Stimulated activated naive CD8-positive, alpha-beta T cell treated with anti-CD3 and anti-CD28 coated beads, Interleukin-15, Interleukin-2, amounts not matched to agents 100 U/mL and 50 U/mL, for 24 hours (primary cell): ENCODE measurements at regions not wholly inside any gene's neighbourhood (a gene's known extent, or its start where the extent isn't known, plus 50 kb on each side); places are given as distances from the start of the nearest gene placed in this dataset.
"Not testable (repeated sequence)": the region's sequence is repeated elsewhere in the genome, so short reads cannot be mapped to it uniquely, and the experiment has no call there.

Experiments used
- ATAC-seq: fragments of 150-1000 bp; cut with Tn5 transposase; one replicate; pipeline ENCODE4 v1.10.0; 2021
- DNase-seq: peaks from one replicate; pipeline ENCODE4 v3.0.0; 2021

DNA sequence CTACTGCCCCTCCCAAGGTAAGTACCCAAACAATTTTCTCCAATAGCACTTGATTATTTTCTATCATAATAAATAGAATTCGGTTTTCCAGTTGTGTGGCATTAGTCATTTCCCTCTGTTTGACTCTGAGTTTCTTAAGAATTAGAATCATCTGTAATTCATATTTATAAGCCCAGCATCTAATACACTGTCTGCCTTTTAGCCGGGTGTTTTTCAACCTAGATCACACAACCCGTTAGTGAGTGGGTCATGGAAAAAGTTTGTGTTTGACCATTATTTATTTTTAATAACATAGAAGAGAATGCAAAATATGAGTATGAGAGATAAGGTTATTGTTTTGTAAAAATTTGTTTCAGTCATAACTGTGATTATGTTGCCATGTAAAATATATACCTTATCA lies 701.6 kb downstream of the RFPL4B start:
- ATAC-seq (no peak), DNase-seq (no peak)

DNA sequence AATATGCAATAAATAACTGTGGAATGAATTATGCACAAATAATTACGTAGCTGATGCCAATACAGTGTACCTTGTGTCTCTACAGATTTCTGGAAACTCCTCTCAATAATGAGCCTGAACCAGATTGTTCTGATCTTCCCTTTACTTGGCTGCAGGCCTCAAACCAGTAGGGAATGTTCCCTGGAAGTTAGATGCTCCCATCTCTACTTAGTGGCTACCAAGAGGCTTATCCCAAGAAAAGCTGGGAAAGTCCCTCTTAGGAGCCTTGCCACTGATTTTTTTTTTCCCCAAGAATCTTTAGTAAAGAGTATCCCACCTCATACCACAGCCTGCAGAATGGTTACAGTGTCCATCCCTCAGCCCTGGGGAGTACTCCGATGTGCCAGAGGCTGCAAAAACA lies 702.1 kb downstream of the RFPL4B start:
- no peak for ATAC-seq
- no peak for DNase-seq

GRCh38 chr6:113050010-113050858 lies 703.1 kb downstream of the RFPL4B start:
- ATAC-seq (no peak), DNase-seq (no peak)

GRCh38 chr6:113050979-113051378 lies 703.8 kb downstream of the RFPL4B start:
- no peak for DNase-seq
- no peak for ATAC-seq

DNA sequence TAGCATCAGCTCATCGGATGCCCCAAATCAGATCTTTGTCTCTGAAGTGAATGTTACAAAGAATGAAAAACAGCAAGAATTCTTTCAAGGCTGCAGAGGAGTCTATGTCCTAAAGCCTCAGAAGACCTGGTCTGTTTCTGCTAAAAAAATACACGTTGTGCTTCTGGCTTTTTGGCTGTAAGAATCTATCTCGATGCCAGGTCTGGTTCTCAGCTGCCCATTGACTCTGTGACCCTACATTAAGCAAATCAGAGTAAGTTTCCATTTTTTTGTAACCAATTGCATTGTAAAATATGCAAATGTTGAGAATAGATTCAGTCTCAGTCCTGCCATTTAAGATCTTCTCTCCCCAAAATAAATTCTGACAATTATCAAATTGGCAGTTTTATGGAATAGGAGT lies 705.4 kb downstream of the RFPL4B start:
- no peak for ATAC-seq
- no peak for DNase-seq

DNA sequence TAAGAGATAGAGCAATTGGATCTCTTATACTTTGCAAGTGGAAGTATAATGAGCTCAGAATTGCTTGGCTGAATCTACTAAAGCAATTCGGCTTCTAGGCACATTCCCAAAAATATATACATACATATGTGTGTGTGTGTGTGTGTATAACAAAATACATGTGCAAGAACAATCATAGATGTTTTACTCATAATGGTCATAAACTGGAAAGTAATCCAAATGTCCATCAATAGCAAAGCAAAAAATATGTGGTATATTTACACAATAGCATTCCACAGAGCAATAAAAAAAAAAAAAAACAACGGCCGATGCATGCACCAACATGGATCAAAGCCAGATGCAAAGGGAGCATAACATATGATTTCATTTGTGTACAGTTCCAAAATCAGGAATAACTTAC lies 707.9 kb downstream of the RFPL4B start:
- ATAC-seq: no peak
- no peak for DNase-seq

DNA sequence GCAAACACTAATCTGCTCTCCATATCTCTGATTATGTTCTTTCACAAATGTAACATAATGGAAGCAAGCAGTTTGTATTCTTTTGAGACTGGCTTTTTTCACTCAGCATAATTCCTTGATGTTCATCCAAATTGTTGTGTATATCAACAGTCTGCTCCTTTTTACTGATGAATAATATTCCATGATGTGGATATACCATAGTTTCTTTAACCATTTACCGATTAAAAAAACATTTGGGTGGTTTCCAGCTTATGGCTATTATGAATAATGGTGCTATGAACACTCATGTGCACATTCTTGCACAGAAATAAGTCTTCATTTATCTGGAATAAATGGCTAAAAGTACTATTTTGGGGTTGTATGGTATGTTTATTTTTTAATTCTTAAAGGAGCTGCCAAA lies 708.9 kb downstream of the RFPL4B start:
- no peak for ATAC-seq
- no peak for DNase-seq

GRCh38 chr6:113057567-113058053 lies 710.5 kb downstream of the RFPL4B start:
- no peak for DNase-seq
- ATAC-seq: no peak

GRCh38 chr6:113060664-113061063 lies 713.5 kb downstream of the RFPL4B start:
- ATAC-seq: no peak
- DNase-seq: no peak

GRCh38 chr6:113065611-113066010 lies 718.5 kb downstream of the RFPL4B start:
- no peak for ATAC-seq
- no peak for DNase-seq

- ATAC-seq: no peak
- DNase-seq: no peak
Observed at GRCh38 chr6:113067612-113068275, 720.6 kb downstream of the RFPL4B start.

DNA sequence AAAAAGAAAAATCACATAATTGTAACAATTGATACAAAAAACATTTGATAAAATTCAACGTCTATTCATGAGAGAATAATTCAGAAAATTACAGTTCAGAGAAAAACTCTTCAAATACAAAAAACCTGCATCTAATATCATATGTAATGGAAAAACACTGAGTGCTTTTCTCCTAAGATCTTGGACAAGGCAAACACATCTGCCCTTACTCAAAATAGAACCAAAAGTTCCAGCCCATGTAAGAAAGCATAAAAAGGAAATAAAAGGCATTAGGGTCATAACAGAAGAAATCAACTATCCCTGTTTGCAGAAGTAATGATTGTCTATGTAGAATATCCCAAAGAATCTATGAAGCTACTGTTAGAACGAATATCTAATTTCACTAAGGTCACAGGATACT lies 721.4 kb downstream of the RFPL4B start:
- ATAC-seq: no peak

GRCh38 chr6:113070681-113071080 lies 723.6 kb downstream of the RFPL4B start:
- ATAC-seq: not testable (repeated sequence)

More for the DNA sequence above, 721.4 kb downstream of the RFPL4B start:
- no peak for DNase-seq

GRCh38 chr6:113073611-113074191 lies 726.6 kb downstream of the RFPL4B start:
- DNase-seq: no peak
- ATAC-seq: no peak

More at GRCh38 chr6:113070681-113071080, 723.6 kb downstream of the RFPL4B start:
- not testable (repeated sequence) for DNase-seq

DNA sequence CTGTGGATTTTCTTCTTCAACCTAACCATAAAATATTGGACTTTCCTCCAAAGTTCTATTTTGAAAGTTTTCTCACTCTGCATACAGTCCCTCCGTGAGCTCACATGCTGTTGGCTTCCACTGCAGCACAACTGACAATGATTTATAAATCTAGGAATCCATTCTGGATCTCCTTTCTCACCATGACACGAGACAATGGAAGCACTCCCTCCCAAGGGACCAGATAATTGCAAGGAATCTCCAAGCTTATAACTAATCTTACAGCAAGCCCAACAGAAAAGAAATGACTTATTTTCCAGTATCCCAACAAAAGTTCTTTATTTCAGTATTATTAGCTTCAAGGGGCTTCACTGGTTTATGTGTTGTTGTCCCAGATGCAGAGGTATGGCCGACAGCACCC lies 729.0 kb downstream of the RFPL4B start:
- no peak for DNase-seq
- ATAC-seq: no peak

- ATAC-seq: no peak
- no peak for DNase-seq
Observed at GRCh38 chr6:113076816-113077215, 729.7 kb downstream of the RFPL4B start.

DNA sequence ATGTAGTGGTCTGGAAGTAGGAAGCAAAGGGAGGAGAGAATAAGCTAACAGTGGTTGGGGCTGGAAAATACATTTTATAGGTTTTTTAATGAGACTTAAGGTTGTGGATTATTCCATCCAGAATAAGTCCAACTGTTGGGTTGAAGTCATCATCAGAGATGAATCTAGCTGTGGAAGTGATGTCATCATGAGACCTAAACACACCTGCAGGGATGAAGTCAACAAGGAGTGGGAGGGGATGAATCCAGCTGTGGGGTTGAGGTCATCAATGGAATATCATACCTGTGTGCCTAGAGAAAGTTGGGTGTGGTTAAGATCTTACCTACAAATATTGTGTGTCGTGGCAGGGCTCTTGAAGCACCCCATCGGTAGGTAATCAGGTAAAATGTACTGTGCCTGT lies 730.7 kb downstream of the RFPL4B start:
- no peak for DNase-seq
- ATAC-seq: no peak

DNA sequence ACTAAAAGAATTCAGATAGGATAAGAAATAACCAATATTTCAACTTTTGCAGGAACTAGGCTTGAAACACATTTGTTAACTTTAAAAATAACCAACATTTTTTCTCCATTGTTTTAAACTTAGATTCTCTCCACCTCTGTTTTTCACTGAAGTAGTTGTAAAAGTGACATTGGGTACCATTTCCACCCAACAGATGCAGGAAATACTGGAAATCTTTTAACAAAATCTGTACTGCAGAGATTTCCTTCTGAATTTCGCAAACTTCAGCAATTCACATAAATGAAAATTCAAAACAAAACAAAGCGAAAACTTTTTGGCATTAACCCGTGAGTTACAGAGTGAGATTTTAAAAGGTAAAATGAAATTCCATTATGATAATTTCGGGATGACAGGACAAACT lies 731.7 kb downstream of the RFPL4B start:
- ATAC-seq (no peak), DNase-seq (no peak)

DNA sequence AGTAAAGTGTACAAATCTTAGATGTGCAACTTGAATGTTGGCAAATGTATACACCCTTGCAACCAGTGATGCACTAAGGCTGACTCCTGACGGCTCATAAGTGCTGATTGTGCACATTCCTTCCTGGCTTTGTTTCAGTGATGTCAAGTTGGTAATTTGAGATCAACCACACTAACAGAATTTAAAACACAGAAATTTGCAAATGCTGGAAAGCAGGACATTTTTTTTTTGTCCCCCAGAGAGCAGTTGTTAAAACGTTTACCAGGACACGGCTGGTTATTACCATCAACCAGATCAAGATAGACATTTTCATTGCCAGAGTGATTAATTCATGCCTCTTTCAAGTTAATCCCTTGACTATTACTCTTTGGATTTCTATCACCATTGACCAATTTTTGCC lies 735.6 kb downstream of the RFPL4B start:
- ATAC-seq (no peak), DNase-seq (no peak)

GRCh38 chr6:113083947-113084346 lies 736.8 kb downstream of the RFPL4B start:
- no peak for ATAC-seq
- DNase-seq: no peak

DNA sequence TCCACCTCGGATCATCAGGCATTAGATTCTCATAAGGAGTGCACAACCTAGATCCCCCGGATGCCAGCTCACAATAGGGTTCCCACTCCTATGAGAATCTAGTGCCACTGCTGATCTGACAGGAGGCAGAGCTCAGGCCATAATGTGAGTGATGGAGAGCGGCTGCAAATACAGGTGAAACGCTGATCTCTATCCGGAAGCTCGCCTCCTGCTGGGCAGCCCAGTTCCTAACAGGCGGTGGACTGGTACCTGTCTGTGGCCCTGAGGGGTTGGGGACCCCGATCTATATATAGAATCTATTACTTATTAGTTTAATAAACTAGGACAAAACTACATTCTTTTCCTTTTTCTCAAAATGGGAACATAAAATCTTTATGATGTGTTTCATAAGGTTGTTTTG lies 741.9 kb downstream of the RFPL4B start:
- no peak for ATAC-seq
- DNase-seq: no peak

- ATAC-seq (no peak), DNase-seq (no peak)
Observed at GRCh38 chr6:113092795-113093194, 745.7 kb downstream of the RFPL4B start.

GRCh38 chr6:113094779-113095178 lies 747.6 kb downstream of the RFPL4B start:
- ATAC-seq (no peak), DNase-seq (no peak)
